ENCODE measurements at regions not wholly inside any gene's neighbourhood (a gene's known extent, or its start where the extent isn't known, plus 50 kb on each side); places are given as distances from the start of the nearest gene placed in this dataset.

- peak; percentile 31 for DNase-seq
Measured at GRCh38 chr20:34163307-34163706, 51.3 kb upstream of the EIF2S2 start.

GRCh38 chr20:34164381-34164984 lies 52.4 kb upstream of the EIF2S2 start:
- DNase-seq = no peak

- no peak for DNase-seq
Measured at GRCh38 chr20:34165018-34165619, 53.1 kb upstream of the EIF2S2 start.

- DNase-seq = no peak
Measured at GRCh38 chr20:34171640-34172039, 59.6 kb upstream of the EIF2S2 start.

GRCh38 chr20:34172926-34173325 lies 60.9 kb upstream of the EIF2S2 start:
- DNase-seq = no peak

GRCh38 chr20:34175079-34175478 lies 63.0 kb upstream of the EIF2S2 start:
- no peak for DNase-seq

- no peak for DNase-seq
Measured at GRCh38 chr20:34175879-34176278, 63.8 kb upstream of the EIF2S2 start.

GRCh38 chr20:34177052-34177451 lies 64.2 kb upstream of the ASIP start:
- no peak for DNase-seq

- no peak for DNase-seq
Measured at GRCh38 chr20:34179637-34180360, 61.4 kb upstream of the ASIP start.

GRCh38 chr20:34180460-34181120 lies 60.6 kb upstream of the ASIP start:
- DNase-seq = no peak

- no peak for DNase-seq
Measured at GRCh38 chr20:34181484-34181883, 59.7 kb upstream of the ASIP start.

GRCh38 chr20:34185766-34186620 lies 55.2 kb upstream of the ASIP start:
- no peak for DNase-seq

- DNase-seq = no peak
Measured at GRCh38 chr20:34189572-34190163, 51.6 kb upstream of the ASIP start.

- no peak for DNase-seq
Measured at GRCh38 chr20:34190262-34190661, 51.0 kb upstream of the ASIP start.

- peak; percentile 40 for DNase-seq
Measured at GRCh38 chr20:34190679-34191090, 50.5 kb upstream of the ASIP start.

All from SHP77 treated with DMSO at 0.1 percent for 48 hours (cell line).